A549 (cell line): ENCODE measurements at regions not wholly inside any gene's neighbourhood (a gene's known extent, or its start where the extent isn't known, plus 50 kb on each side); places are given as distances from the start of the nearest gene placed in this dataset.

ENCODE experiments used
- ATAC-seq, 2 experiments: fragments of 200-7000 bp in 1 of 2; fragments of >200 bp in 1 of 2; cut with Nextera tagmentation in 1 of 2; cut with Tn5 transposase in 1 of 2; 3 replicates each; pipeline versions ENCODE4 v1.8.0 to v1.9.1; 2018 to 2020; ENCODE audit warnings: mild to moderate bottlenecking in 1 of 2, moderate library complexity in 1 of 2
- CTCF ChIA-PET: fragments of 300-600 bp; sonication (Branson Sonifier 250); formaldehyde crosslinking; extraction: SDS; loops from one replicate; lab custom pipeline; 2021; ENCODE audit warnings: antibody characterized with exemption, inconsistent platforms; lab: Yijun Ruan, JAX
- POLR2A ChIA-PET: fragments of 350-600 bp; formaldehyde crosslinking; extraction: SDS; loops from one replicate; lab custom pipeline; 2021; ENCODE audit warnings: antibody characterized with exemption, inconsistent platforms; lab: Yijun Ruan, JAX
- DNase-seq, 2 experiments: peaks; one replicate each; pipeline versions ENCODE4 v3.0.0 to v3.0.0-alpha.2; 2011 to 2016; ENCODE audit warnings: low read depth in 1 of 2, low spot score in 1 of 2
- FAIRE-seq: peaks from 2 replicates; lab custom pipeline; 2011; peaks lifted over from hg19 to GRCh38; lab: Jason Lieb, UNC
- H3K27ac ChIP-seq, 2 experiments: fragments of >200 bp; sonication (Bioruptor Twin); formaldehyde crosslinking; 3 replicates each; pipeline ENCODE4 v1.5.1; 2016 to 2017
- H3K4me1 ChIP-seq: fragments of >200 bp; sonication (Bioruptor Twin); formaldehyde crosslinking; 3 replicates; pipeline ENCODE4 v1.6.1; 2016
- H3K4me2 ChIP-seq: fragments of >200 bp; sonication (Bioruptor Twin); formaldehyde crosslinking; 3 replicates; pipeline ENCODE4 v1.6.1; 2016
- H3K4me3 ChIP-seq: fragments of >200 bp; sonication (Bioruptor Twin); formaldehyde crosslinking; 3 replicates; pipeline ENCODE4 v1.5.1; 2016
- H3K9me3 ChIP-seq: fragments of >200 bp; sonication (Bioruptor Twin); formaldehyde crosslinking; 3 replicates; pipeline ENCODE4 v1.6.1; 2016
- CBX2 ChIP-seq: fragments of 200-600 bp; sonication (generic); IDR thresholded peaks from 2 replicates; pipeline ENCODE4 v1.6.1; 2016; ENCODE audit warnings: low read depth, mild to moderate bottlenecking, borderline replicate concordance
- CBX8 ChIP-seq: fragments of 200-600 bp; sonication (generic); IDR thresholded peaks from 2 replicates; pipeline ENCODE4 v1.6.1; 2016
- CEBPB ChIP-seq, 2 experiments: fragments of >200 bp in 1 of 2; sonication (Bioruptor Twin) in 1 of 2; formaldehyde crosslinking in 1 of 2; IDR thresholded peaks; 2 replicates each; pipeline ENCODE4 v1.6.1; 2012 to 2016
- EHMT2 ChIP-seq: fragments of 200-600 bp; sonication (generic); IDR thresholded peaks from 2 replicates; pipeline ENCODE4 v1.6.1; 2016; ENCODE audit warnings: antibody characterized with exemption, low read depth, mild to moderate bottlenecking, moderate library complexity
- FOSB ChIP-seq: fragments of 250-450 bp; sonication (Bioruptor Pico); IDR thresholded peaks from 2 replicates; pipeline ENCODE4 v1.5.0; 2020; ENCODE audit warnings: mild to moderate bottlenecking, moderate library complexity
- FOSL2 ChIP-seq, 2 experiments: fragments of 450-650 bp in 1 of 2; fragments of >200 bp in 1 of 2; sonication (Bioruptor Twin) in 1 of 2; formaldehyde crosslinking; IDR thresholded peaks; 2 replicates each; pipeline versions ENCODE4 v1.5.0 to v1.6.1; 2016 to 2020; ENCODE audit warnings: mild to moderate bottlenecking in 1 of 2, moderate library complexity in 1 of 2
- FOXS1 ChIP-seq: fragments of 250-450 bp; sonication (Bioruptor Pico); IDR thresholded peaks from 2 replicates; pipeline ENCODE4 v1.5.0; 2020; ENCODE audit warnings: mild to moderate bottlenecking, moderate library complexity
- HDAC2 ChIP-seq: fragments of 200-600 bp; sonication (generic); IDR thresholded peaks from 2 replicates; pipeline ENCODE4 v1.6.1; 2016
- HEYL ChIP-seq: fragments of 250-450 bp; sonication (Bioruptor Pico); IDR thresholded peaks from 2 replicates; pipeline ENCODE4 v1.8.0; 2021; ENCODE audit warnings: mild to moderate bottlenecking, moderate library complexity
- HMGXB4 ChIP-seq: fragments of 250-450 bp; sonication (Bioruptor Pico); IDR thresholded peaks from 2 replicates; pipeline ENCODE4 v1.5.0; 2021; ENCODE audit warnings: mild to moderate bottlenecking, moderate library complexity, borderline replicate concordance
- JUN ChIP-seq, 2 experiments: fragments of >200 bp; sonication (Bioruptor Twin); formaldehyde crosslinking; IDR thresholded peaks; 2 replicates in 1 of 2; 3 replicates in 1 of 2; pipeline ENCODE4 v1.6.1; 2016 to 2017
- KDM1A ChIP-seq: fragments of 200-600 bp; sonication (generic); IDR thresholded peaks from 2 replicates; pipeline ENCODE4 v1.6.1; 2016; ENCODE audit warnings: low read depth, mild to moderate bottlenecking
- NFE2L2 ChIP-seq: fragments of 150-350 bp; conservative IDR thresholded peaks from 2 replicates; pipeline ENCODE4 v1.6.1; 2014; ENCODE audit warnings: low read length
- NR3C1 ChIP-seq: fragments of >200 bp; sonication (Bioruptor Twin); formaldehyde crosslinking; IDR thresholded peaks from 3 replicates; pipeline ENCODE4 v1.6.1; 2017
- POLR2AphosphoS2 ChIP-seq: conservative IDR thresholded peaks from 2 replicates; pipeline ENCODE4 v1.6.1; 2012; ENCODE audit warnings: low read length, improper control_type of control experiment, inconsistent platforms
- RARB ChIP-seq: fragments of 250-450 bp; sonication (Bioruptor Pico); IDR thresholded peaks from 2 replicates; pipeline ENCODE4 v1.8.0; 2021; ENCODE audit warnings: mild to moderate bottlenecking, moderate library complexity
- RCOR1 ChIP-seq: fragments of 150-350 bp; IDR thresholded peaks from 2 replicates; pipeline ENCODE4 v1.6.1; 2014; ENCODE audit warnings: antibody characterized with exemption, low read length, low read depth
- RFX5 ChIP-seq: fragments of 450-650 bp; IDR thresholded peaks from 2 replicates; pipeline ENCODE4 v1.7.1; 2014; ENCODE audit warnings: antibody characterized with exemption, mild to moderate bottlenecking, moderate library complexity
- SMC3 ChIP-seq: fragments of >200 bp; sonication (Bioruptor Twin); formaldehyde crosslinking; IDR thresholded peaks from 3 replicates; pipeline ENCODE4 v1.6.1; 2018; ENCODE audit warnings: inconsistent platforms
- SREBF2 ChIP-seq: fragments of 450-650 bp; IDR thresholded peaks from 2 replicates; pipeline ENCODE4 v1.6.1; 2014; ENCODE audit warnings: mild to moderate bottlenecking, moderate library complexity
- TFCP2L1 ChIP-seq: fragments of 250-450 bp; sonication (Bioruptor Pico); IDR thresholded peaks from 2 replicates; pipeline ENCODE4 v1.5.0; 2021; ENCODE audit warnings: mild to moderate bottlenecking
- TP53 ChIP-seq: fragments of 250-450 bp; sonication (Bioruptor Pico); IDR thresholded peaks from 2 replicates; pipeline ENCODE4 v1.5.0; 2021; ENCODE audit warnings: mild to moderate bottlenecking, moderate library complexity
- USF2 ChIP-seq: fragments of 450-650 bp; IDR thresholded peaks from 2 replicates; pipeline ENCODE4 v1.6.1; 2014; ENCODE audit warnings: antibody characterized with exemption
- ZFP36 ChIP-seq: fragments of 450-650 bp; IDR thresholded peaks from 2 replicates; pipeline ENCODE4 v1.6.1; 2014; ENCODE audit warnings: borderline replicate concordance; ENCODE audit not compliant: partially characterized antibody
- ZSCAN20 ChIP-seq: fragments of 250-450 bp; sonication (Bioruptor Pico); IDR thresholded peaks from 2 replicates; pipeline ENCODE4 v1.8.0; 2022; ENCODE audit warnings: mild to moderate bottlenecking, moderate library complexity
- WGBS: methylation state at CpG from one replicate; pipeline ENCODE4 v1.1.6; 2017; ENCODE audit errors: missing lambda C conversion rate; 5-methylcytosine and 5-hydroxymethylcytosine counted together
- TF ChIP-seq, protein P1 (sequence below): fragments of 250-450 bp; sonication (Bioruptor Pico); IDR thresholded peaks from 2 replicates; pipeline ENCODE4 v1.5.0; 2020; ENCODE audit warnings: low read depth, mild to moderate bottlenecking, moderate library complexity
- TF ChIP-seq, protein P2 (sequence below): fragments of 200-600 bp; sonication (generic); IDR thresholded peaks from 2 replicates; pipeline ENCODE4 v1.6.1; 2016; ENCODE audit warnings: antibody characterized with exemption, mild to moderate bottlenecking, moderate library complexity

GRCh38 chr2:16446706-16447105 is 218.9 kb downstream of the CYRIA start:
- Histone ChIP-seq H3K9me3 (peaks cover under 1% of the 10 kb centered on the region; the same call in 1 of the 3 replicates), H3K27ac (no peak overlapping the region), H3K4me3 (no peak overlapping the region), H3K4me1 (no peaks in the 10 kb centered on the region), H3K4me2 (no peak overlapping the region)
- ChIA-PET CTCF (interaction anchor here (0.7 kb wide), 1 partner anchor 165 kb away, joined by 3 read pairs; no protein-coding TSS in a partner anchor), POLR2A (no interaction called here)
- FAIRE-seq (no peak), DNase-seq (no peak), ATAC-seq (no peak)
- WGBS: 7% methylated on average over 1 of the region's 1 CpG
- TF ChIP-seq KDM1A (no peak), ZFP36 (no peak), NFE2L2 (no peak), FOXS1 (CRISPR knock-in tag) (no peak), NR3C1 (no peak), HDAC2 (no peak), FOSL2 (IDR thresholded peaks at IDR 0.05) (no peak), FOSL2 (CRISPR knock-in tag; IDR thresholded peaks at IDR 0.05) (no peak), SREBF2 (no peak), FOSB (no peak), CBX2 (no peak)
- TF ChIP-seq, protein P1, sequence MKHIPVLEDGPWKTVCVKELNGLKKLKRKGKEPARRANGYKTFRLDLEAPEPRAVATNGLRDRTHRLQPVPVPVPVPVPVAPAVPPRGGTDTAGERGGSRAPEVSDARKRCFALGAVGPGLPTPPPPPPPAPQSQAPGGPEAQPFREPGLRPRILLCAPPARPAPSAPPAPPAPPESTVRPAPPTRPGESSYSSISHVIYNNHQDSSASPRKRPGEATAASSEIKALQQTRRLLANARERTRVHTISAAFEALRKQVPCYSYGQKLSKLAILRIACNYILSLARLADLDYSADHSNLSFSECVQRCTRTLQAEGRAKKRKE (CRISPR knock-in tag): no peak

DNA sequence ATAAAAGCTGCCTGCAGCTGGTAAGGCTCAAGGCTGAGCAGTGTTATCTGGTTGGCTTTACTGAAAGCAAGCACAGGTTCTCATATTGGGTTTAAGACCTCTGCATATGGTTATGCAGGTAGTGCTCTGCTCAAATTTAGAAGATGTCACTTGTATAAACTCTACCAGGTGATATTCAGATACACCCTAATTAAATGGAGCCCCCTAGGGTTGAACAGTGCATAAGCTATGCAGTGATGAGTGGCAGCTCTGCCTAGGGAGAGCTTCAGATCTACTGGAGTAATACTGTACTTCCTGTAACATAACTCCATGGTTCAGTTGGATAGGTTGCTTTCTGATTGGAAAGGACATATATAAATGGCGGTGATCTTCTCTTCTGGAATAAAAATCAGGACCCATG is 222.7 kb downstream of the CYRIA start:
- no peak for TF ChIP-seq POLR2AphosphoS2
- H3K27ac ChIP-seq: no peak overlapping the region
- POLR2A ChIA-PET: no interaction called here
- no peaks in the 10 kb centered on the region for H3K9me3 ChIP-seq
- ATAC-seq (no peak), DNase-seq (no peak), FAIRE-seq (no peak)
- CTCF ChIA-PET: no interaction called here
- H3K4me2 ChIP-seq: no peak overlapping the region
- WGBS: 3% methylated on average over 1 of the region's 1 CpG
- no peaks in the 10 kb centered on the region for H3K4me1 ChIP-seq
- H3K4me3 ChIP-seq: no peak overlapping the region

DNA sequence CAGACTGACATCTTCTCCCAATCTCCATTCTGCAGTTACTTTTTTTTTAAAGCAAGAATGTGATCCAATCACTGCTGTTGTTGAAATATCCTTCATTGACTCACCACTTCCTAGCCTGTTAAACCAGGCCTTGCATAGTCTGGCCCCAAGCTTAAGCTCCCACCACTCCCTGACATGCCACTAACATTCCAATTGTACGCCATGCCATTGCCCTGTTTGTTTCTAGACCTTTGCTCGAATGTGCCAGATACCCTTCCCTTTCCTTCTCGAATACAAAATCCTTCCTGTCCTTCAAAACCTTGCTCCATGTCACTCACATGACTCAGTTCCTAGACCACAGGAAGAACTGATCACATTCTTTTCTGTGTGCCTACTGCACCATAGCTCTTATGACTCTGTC is 224.2 kb downstream of the CYRIA start:
- no peaks in the 10 kb centered on the region for H3K4me1 ChIP-seq
- H3K27ac ChIP-seq: no peak overlapping the region
- WGBS: 4% methylated on average over 3 of the region's 3 CpGs
- H3K9me3 ChIP-seq: no peaks in the 10 kb centered on the region
- POLR2A ChIA-PET: no interaction called here
- ATAC-seq (no peak), DNase-seq (no peak)
- CTCF ChIA-PET: interaction anchor here (0.7 kb wide), 1 partner anchor 67 kb away, joined by 3 read pairs; no protein-coding TSS in a partner anchor
- H3K4me2 ChIP-seq: no peak overlapping the region
- no peak overlapping the region for H3K4me3 ChIP-seq
- TF ChIP-seq RCOR1 (no peak), TFCP2L1 (no peak), USF2 (no peak), FOSB (no peak), SMC3 (no peak), NFE2L2 (no peak), HEYL (CRISPR knock-in tag) (no peak), HMGXB4 (CRISPR knock-in tag) (no peak), ZSCAN20 (CRISPR knock-in tag) (no peak), EHMT2 (no peak), TP53 (CRISPR knock-in tag) (no peak), CEBPB (IDR thresholded peaks at IDR 0.05) (no peak), CBX8 (no peak), RFX5 (no peak), JUN (IDR thresholded peaks at IDR 0.05) (no peak), RARB (CRISPR knock-in tag) (no peak)
- TF ChIP-seq, protein P2, sequence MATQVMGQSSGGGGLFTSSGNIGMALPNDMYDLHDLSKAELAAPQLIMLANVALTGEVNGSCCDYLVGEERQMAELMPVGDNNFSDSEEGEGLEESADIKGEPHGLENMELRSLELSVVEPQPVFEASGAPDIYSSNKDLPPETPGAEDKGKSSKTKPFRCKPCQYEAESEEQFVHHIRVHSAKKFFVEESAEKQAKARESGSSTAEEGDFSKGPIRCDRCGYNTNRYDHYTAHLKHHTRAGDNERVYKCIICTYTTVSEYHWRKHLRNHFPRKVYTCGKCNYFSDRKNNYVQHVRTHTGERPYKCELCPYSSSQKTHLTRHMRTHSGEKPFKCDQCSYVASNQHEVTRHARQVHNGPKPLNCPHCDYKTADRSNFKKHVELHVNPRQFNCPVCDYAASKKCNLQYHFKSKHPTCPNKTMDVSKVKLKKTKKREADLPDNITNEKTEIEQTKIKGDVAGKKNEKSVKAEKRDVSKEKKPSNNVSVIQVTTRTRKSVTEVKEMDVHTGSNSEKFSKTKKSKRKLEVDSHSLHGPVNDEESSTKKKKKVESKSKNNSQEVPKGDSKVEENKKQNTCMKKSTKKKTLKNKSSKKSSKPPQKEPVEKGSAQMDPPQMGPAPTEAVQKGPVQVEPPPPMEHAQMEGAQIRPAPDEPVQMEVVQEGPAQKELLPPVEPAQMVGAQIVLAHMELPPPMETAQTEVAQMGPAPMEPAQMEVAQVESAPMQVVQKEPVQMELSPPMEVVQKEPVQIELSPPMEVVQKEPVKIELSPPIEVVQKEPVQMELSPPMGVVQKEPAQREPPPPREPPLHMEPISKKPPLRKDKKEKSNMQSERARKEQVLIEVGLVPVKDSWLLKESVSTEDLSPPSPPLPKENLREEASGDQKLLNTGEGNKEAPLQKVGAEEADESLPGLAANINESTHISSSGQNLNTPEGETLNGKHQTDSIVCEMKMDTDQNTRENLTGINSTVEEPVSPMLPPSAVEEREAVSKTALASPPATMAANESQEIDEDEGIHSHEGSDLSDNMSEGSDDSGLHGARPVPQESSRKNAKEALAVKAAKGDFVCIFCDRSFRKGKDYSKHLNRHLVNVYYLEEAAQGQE: no peak
- TF ChIP-seq, protein P1 (CRISPR knock-in tag): no peak
- TF ChIP-seq, all 56 proteins: peak for 0
- FAIRE-seq: no peak
